LoVo (cell line): ENCODE measurements at regions not wholly inside any gene's neighbourhood (a gene's known extent, or its start where the extent isn't known, plus 50 kb on each side); places are given as distances from the start of the nearest gene placed in this dataset.
"Not testable (repeated sequence)": the region's sequence is repeated elsewhere in the genome, so short reads cannot be mapped to it uniquely, and the experiment has no call there.

Experiments
- DNase-seq: peaks from one replicate; pipeline ENCODE4 v3.0.0-alpha.2; 2016; ENCODE audit warnings: low spot score

DNA sequence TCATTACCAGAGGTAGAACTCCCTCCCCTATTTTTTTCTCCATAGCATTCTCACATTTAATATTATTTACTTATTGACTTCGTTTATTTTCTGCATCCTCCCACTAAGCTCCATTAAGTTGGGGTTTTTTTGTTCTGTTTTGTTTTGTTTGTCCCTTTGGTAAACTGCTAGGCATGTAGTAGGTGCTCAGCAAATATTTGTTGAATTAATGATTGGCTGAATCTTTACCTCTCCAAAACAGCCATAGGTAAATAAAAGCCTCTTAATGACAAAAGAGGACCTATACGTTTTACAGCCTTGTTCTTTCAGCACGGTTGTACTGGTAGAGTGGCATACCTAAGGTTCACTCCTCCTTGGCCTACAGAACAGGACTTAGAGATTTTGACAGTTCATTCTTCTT, 52.0 kb downstream of the PRORP start:
- no peak for DNase-seq

DNA sequence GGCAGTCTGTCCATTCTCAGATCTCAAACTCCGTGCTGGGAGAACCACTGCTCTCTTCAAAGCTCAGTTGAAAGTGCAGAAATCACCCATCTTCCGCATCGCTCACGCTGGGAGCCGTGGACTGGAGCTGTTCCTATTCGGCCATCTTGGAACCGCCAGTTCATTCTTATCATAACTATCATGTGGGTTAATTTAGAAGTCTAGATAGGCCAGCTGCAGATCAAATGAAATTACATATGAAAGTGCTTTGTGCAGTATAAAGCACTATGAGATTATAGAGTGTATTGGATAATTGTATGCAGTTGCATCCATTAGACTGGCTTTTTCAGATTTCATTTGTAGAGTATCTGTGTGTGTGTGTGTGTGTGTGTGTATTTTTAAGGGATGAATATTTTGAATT, 57.8 kb downstream of the PRORP start:
- DNase-seq: no peak

DNA sequence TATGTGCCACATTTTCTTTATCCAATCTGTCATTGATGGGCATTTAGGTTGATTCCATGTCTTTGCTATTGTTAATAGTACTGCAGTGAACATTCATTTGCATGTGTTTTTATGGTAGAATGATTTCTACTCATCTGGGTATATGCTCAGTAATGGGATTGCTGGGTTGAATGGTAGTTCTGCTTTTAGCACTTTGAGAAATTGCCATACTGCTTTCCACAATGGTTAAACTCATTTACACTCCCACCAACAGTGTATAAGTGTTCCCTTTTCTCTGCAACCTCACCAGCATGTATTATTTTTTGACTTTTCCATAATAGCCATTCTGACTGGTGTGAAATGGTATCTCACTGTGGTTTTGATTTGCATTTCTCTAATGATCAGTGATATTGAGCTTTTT, 62.5 kb downstream of the PRORP start:
- DNase-seq: not testable (repeated sequence)

DNA sequence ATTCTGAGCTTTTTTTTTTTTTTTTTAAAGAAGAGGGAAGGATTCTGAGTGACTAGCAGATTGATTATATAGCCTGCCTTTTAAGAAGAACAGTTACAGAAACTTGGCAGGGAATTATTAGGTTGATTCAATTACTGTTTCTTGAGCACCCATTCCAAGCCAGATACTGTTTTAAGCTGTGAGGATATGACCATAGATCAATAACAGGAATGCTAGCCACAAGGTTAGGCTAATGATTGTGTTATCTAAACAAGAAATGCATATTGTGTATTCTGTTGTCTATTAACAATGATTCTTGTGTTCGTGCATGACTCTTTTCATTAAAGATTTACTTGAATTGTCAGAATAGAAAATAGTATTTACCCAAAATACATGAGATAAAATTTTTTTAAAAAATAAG, 67.1 kb downstream of the PRORP start:
- no peak for DNase-seq

DNA sequence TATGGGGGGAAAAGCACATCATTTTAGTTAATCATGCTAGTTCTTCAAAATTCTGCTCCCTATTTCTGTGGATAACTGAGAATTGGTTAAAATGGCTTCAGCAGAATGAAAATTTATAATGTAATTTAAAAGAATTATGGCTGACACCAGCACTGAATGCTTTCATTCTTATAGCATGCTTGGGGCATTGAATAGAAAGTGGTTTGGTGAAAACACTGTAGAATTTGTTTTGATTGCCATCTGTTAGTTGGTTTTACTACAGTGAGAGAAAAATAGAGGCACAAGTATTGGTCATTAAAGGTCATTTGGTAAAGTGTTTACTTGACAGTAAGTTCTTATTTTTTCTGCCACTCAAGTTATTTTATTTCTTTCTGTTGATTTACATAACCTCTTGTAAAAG, 70.8 kb downstream of the PRORP start:
- DNase-seq: no peak

DNA sequence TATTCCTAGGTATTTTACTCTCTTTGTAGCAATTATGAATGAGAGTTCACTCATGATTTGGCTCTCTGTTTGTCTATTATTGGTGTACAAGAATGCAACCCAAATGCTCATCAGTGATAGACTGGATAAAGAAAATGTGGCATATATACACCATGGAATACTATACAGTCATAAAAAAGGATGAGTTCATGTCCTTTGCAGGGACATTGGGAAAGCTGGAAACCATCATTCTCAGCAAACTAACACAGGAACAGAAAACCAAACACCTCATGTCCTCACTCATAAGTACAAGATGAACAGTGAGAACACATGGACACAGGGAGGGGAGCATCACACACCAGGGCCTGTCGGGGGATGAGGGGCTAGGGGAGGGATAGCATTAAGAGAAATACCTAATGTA, 71.8 kb downstream of the PRORP start:
- DNase-seq: not testable (repeated sequence)

DNA sequence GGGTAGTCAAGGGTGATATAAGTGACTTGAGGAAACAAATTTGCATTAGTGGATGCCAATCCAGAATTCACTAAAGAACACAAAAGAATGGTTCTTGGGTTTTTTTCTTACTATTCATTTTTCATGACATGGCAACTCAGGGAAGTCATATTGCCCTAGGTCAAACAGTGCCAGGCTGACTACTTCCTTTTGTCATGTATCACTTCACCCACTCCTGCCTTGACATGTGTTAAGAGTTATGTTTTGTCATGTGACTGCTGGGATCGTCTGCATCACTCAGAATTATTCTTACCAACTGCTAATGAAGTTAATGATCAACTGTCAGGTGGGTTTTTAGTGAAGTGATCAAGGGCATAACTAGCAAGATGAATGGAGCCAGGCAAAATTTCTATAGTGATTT, 74.2 kb downstream of the PRORP start:
- DNase-seq: no peak

DNA sequence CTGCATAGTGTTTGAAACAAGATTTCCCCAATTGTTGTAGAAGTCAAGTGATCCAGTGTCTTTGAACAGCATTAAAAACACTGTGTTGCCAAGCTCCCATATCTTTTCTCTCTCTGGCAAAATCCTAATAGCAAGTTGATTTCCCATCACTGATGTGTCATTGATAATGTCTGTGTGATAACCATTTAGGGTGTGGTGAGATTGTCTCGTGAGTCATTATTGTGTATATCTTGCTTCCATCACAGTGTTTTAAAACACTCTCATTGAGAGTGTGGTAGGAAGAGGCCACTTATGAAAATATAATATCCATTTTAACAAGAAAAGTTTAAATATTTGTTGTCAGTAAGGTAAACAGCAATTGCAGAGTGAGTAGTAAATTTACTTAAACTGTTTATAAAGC, 74.7 kb downstream of the PRORP start:
- peak; percentile 33 for DNase-seq

DNA sequence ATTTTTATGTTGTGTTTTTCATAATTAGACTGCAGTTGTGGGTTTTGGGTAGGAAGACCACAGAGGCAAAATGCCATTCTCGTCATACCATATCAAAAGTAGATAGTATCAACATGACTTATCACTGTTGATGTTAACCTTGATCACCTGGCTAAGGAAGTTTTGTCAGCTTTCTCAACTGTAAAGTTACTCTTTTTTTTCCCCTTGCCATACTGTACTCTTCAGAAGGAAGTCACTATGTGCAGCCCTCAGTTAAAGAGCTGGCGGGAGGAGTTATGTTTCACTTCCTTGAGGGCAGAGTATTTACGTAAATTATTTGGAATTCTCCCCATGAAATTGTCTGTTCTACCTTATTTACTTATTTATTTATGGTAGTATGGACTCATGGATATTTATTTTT, 78.7 kb downstream of the PRORP start:
- DNase-seq: no peak

DNA sequence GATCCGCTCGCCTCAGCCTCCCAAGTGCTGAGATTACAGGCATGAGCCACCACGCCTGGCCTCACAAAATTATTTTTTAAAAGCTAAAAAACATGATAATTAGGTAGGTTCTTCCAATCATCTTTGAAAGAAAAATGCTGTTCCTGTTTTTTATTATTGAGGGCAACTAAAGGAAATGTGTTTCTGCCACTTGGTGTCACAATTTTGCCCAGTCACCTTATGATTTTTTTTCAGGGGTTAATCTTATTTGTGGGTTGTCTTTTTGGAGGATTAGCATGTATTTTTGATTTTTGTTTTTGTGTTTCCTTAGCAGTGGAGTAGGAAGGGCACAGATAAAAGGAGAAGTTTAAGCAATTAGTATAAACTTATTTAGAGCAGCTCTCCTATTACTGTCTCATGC, 79.8 kb downstream of the PRORP start:
- no peak for DNase-seq

DNA sequence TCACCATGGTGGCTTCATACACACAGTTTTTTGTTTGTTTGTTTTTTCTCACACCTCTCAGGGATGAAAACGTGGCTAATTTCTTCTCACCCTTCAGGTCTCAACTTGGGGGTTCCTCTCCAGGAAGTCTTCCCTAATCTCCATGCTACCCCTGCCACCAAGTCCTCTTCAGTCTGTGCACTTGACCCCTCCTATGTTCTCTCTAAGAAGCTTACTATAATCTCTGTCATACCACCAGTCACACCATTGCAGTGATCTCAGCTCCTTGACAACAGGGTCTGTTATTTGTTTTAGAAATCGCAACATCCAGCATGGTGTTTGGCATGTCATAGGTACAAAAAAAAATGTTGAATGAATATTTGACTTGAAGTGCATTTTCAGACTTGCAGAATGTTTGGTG, 83.4 kb downstream of the PRORP start:
- no peak for DNase-seq

DNA sequence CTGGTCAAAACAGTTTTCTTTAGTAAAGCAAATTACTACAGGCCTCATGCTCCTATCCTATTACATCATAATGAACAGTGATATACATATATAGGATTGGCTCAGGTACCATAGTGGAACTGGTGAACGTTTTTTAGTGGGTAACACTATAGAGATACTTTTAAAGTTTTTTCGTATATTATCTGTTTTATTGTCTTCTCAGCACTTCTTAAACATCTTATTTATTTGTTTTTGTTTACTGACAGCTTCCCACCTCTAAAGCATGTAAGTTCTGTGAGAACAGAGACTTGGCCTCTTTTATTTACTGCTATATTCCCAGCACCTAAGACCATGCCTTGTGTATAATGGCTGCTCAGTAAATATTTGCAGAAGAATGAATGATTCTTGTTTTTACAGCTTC, 81.1 kb upstream of the PSMA6 start:
- no peak for DNase-seq

DNA sequence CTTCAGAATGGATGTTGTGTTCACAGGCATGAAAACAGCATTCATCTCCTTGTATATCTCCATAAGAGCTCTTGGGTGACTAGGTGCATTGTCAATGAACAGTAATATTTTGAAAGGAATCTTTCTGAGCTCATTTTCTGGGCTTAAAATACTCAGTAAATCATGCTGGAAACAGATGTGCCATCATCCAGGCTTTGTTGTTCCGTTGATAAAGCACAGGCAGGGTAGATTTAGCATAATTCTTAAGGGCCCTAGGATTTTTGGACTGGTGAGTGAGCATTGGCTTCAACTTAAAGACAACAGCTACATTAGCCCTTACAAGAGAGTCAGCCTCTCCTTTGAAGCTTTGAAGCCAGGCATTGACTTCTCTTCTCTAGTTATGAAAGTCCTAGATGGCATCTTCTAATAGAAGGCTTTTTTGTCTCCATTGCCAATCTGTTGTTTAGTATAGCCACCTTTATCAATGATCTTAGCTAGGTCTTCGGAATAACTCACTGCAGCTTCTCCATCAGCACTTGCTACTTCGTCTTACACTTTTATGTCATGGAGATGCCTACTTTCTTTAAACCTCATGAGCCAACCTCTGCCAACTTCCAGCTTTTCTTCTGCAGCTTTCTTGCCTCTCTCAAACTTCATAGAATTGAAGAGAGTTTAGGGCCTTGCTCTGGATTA, 79.6 kb upstream of the PSMA6 start:
- no peak for DNase-seq

DNA sequence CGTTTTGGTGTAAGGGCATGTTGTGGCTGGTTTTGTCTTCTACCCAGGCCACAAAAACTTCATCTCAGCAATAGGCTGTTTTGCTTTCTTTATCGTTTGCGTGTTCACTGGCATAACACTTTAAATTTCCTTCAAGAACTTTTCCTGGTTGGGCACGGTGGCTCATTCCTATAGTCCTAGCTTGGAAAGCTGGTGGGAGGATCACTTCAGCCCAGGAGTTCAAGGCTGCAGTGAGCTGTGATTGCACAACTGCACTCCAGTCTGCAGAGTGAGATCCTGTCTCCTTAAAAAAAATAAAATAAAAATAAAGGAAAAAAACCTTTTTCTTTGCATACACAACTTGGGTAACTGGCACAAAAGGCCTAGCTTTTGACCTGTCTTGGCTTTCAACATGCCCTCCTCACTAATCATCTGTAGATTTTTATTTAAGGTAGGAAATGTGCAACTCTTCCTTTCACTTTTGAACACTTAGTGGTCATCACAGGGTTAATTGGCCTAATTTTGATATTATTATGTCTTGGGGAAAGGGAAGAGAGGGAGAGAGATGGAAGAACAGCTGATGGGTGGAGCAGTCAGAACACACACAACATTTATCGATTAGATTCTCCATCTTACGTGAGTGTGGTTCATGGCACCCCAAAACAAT, 78.9 kb upstream of the PSMA6 start:
- DNase-seq: no peak

DNA sequence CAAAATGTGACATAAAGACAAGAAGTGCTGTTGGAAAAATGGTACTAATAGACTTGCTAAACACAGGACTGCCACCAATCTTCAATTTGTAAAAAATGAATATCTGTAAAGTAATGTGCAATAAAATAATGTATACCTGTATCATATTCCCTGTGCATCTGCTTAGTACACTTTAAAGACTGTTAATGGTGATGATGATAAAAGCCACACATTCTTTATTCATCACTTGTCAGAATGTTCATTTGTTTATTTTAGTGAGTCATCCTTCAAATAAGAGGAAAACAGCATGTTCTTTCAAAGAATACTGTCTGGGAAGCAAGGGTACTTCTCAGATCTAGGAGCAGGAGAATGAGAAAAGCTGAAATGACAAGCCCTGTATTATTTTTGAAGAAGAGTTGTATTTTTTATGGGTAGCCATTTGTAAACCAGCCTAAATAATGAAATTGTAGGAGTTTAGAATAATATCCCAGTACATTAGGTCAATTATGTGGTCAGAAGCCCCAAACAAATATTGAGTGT, 78.3 kb upstream of the PSMA6 start:
- DNase-seq: peak; percentile 64

DNA sequence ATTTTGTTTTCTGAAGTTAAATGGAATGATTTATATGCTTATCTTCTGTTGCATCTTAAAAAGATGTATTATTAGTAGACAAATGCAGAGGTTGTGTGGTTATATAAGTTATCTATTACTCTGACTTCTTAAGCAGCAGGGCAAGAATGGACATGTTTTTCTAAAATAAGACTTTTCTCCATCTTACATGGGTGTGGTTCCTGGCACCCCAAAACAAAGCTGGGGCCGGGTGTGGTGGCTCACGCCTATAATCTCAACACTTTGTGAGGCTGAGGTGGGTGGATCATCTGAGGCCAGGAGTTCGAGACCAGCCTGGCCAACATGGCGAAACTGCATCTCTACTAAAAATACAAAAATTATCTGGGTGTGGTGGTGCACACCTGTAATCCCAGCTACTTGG, 77.8 kb upstream of the PSMA6 start:
- DNase-seq: peak; percentile 9

DNA sequence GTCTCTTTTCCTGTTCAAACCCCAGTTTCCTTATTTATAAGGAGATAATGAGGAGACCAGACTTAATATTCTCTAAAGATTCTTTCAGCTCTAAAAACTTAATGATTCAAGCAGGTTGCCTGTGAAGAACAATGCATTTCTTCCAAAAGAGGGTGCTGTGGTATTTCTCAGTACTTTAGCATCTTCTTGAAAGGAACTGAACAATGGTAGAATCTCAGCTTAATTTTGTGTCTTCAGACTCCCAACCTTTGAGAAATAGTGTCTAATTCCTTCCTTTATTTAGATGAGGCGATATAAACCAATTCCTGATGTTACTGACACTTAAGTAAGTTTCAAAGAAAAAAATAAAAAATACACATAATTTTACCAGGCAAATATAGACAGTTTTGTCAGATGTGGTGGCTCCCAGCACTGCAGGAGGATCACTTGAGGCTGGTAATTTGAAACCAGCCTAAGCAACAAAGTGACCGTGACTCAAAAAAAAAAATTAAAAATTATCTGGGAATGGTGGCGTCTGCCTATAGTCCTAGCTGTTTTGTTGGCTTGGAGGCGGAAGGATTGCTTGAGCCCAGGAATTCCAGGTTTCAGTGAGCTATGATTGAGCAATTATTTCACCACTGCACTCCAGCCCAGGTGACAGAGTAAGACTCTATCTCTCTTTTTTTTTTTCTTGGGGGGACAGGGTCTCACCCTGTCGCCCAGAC, 76.9 kb upstream of the PSMA6 start:
- DNase-seq: peak; percentile 16

DNA sequence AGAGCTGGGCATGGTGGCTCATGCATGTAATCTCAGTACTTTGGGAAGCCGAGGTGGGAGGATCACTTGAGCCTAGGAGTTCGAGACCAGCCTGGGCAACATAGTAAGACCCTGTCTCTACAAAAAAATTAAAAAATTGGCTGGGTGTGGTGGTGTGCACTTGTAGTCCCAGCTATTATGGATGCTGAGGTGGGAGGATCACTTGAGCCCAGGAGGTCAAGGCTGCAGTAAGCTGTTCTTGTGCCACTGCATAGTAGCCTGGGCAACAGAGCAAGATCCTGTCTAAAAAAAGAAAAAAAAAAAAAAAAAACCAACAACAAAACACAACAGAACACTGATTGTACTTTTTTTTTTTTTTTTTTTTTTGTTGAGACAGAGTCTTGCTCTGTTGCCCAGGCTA, 74.0 kb upstream of the PSMA6 start:
- not testable (repeated sequence) for DNase-seq

DNA sequence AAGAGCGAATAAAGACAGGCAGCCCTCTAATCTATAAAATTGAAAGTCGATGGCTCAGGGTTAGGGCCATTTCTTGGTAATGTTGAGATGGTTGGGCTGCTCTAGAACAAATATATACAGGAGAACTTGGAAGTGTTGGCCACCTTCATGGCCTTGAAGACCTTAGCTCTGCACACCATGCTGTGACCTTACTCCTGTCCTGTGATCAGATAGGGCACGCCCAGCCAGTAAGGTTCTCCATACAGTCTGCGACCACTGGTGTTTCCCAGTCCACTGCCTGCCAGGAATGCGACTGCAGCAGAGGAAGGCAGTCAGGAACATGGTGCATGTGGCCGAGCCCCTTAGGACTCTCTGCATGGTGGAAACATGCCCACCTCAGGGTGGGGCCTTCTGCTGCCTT, 73.2 kb upstream of the PSMA6 start:
- no peak for DNase-seq

DNA sequence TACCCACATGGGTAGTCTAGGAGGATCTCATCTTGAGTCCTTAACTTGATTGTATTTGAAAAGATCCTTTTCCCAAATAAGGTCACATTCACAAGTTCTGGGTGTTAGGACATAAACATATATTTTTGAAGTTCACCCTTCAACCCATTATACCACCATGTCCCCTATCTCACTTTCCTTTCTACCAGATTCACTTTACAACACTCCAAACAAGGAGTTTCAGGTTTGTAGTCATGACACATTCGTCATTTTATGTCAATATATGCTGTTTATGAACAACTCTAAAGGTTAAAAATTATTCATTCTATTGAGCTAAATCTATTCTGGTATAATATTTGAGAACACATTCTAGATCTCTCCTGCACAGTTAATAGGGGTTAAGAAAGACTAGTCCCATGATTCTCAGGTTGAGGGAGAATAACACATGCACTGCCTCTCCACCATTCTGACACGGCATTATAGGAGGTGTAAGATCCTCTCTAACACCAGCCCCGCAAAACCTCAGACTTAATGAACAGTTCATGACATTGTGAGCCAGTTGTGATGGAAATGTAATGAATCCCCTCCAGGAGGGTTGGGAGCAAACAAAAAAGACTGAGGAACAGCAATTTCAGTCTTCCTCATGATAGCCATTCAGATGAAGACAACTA, 72.0 kb upstream of the PSMA6 start:
- DNase-seq: no peak

DNA sequence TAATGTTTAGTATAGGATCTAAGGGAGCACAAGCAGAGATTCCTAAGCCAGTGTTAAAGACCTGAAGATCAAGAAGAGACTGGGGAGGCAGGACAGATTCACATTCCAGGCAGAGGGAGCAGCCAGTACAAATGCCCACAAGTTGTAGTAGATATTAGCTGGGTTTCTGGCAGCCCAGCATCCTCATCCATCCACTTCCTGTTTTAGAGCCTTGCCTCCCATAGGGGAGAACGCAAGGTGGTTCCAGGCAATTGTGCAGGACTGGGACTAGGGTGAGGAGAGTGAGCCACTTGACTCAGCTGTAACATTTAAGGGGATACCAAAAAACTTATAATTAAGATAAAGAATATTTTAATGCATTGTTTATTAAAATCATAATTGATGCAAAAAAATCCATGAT, 71.3 kb upstream of the PSMA6 start:
- DNase-seq: no peak

DNA sequence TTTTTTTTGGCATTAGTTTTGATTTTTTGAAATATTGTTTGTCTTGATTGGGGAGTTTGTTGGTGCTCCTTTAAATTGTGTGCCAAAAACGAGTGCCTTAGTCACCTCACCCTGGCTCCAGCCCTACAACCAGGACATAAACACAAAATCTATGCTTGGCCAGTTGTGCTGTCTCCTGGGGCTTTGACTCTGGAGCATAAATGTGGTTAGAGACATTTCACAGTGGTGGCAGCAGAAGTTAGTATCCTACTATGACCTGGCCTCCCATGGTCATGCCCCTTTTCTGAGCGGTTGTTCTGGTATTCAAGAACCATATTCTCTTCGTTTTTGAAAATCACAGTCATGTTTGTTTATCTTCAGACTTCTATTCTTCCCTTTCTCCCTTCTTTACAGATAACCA, 70.7 kb upstream of the PSMA6 start:
- no peak for DNase-seq

DNA sequence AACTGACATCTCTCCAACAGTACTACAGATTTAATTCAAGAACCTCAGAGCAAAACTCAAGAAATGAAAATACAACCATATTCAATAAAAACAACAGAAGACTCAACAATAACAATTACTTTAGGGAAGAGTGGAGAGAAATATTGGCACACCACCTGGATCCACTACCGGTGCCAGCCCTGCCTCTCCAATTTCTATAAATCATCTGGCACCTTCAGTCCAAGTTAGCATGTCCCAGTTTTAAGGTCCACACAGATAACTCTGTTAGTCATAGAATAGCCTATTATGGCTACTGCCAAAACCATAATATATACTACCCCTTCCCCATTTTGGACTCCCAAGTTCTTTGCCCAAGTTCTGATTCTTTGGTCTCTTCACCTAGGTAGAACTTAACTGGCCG, 69.9 kb upstream of the PSMA6 start:
- DNase-seq: no peak
